ENCODE measurements at regions not wholly inside any gene's neighbourhood (a gene's known extent, or its start where the extent isn't known, plus 50 kb on each side); places are given as distances from the start of the nearest gene placed in this dataset.

DNA sequence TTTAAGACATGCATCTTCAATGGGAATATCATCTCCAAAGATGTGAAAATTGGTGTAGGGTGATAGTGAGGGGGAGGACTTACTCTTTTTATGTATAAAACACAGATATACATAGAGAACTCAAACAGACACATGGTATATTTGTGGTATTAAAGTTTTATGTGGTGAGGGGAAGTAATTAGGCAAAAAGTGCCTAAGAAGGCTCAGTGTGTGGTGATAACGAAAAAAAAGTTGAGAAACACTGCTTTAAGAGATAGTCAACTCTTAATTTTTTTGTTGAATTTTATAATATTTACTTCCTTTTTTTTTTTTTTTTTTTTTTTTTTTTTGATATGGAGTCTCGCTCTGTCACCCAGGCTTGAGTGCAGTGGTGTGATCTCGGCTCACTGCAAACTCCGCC lies 174.2 kb upstream of the FRMD4B start:
- TF ChIP-seq, protein P1, sequence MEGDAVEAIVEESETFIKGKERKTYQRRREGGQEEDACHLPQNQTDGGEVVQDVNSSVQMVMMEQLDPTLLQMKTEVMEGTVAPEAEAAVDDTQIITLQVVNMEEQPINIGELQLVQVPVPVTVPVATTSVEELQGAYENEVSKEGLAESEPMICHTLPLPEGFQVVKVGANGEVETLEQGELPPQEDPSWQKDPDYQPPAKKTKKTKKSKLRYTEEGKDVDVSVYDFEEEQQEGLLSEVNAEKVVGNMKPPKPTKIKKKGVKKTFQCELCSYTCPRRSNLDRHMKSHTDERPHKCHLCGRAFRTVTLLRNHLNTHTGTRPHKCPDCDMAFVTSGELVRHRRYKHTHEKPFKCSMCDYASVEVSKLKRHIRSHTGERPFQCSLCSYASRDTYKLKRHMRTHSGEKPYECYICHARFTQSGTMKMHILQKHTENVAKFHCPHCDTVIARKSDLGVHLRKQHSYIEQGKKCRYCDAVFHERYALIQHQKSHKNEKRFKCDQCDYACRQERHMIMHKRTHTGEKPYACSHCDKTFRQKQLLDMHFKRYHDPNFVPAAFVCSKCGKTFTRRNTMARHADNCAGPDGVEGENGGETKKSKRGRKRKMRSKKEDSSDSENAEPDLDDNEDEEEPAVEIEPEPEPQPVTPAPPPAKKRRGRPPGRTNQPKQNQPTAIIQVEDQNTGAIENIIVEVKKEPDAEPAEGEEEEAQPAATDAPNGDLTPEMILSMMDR (IDR thresholded peaks at IDR 0.05) = no peak
- TF ChIP-seq POLR2AphosphoS5 (IDR thresholded peaks at IDR 0.05) = no peak

Data from stomach (tissue), 4 donors.